Mesendoderm (in vitro differentiated cells): ENCODE measurements at regions not wholly inside any gene's neighbourhood (a gene's known extent, or its start where the extent isn't known, plus 50 kb on each side); places are given as distances from the start of the nearest gene placed in this dataset.

Experiments
- DNase-seq: peaks from one replicate; pipeline ENCODE4 v3.0.0; 2013
- H2AK5ac ChIP-seq: 2 replicates; pipeline ENCODE4 v1.6.1; 2013; ENCODE audit warnings: low read length, inconsistent platforms
- H2BK120ac ChIP-seq: 2 replicates; pipeline ENCODE4 v1.6.1; 2013; ENCODE audit warnings: low read depth, mild to moderate bottlenecking, low read length, moderate library complexity, mixed read lengths
- H2BK15ac ChIP-seq: replicated peaks from 2 replicates; pipeline ENCODE4 v1.6.1; 2013; ENCODE audit warnings: low read depth, mild to moderate bottlenecking, moderate library complexity
- H2BK5ac ChIP-seq: 2 replicates; pipeline ENCODE4 v1.6.1; 2013; ENCODE audit warnings: low read length, inconsistent platforms
- H3K18ac ChIP-seq: 2 replicates; pipeline ENCODE4 v1.6.1; 2013; ENCODE audit warnings: mild to moderate bottlenecking, low read length, mixed read lengths
- H3K23ac ChIP-seq: one replicate; pipeline ENCODE4 v1.6.1; 2013; ENCODE audit warnings: low read length
- H3K27ac ChIP-seq: 2 replicates; pipeline ENCODE4 v1.5.1; 2013; ENCODE audit warnings: low read depth, mild to moderate bottlenecking, inconsistent platforms, low read length, moderate library complexity
- H3K27me3 ChIP-seq: 2 replicates; pipeline ENCODE4 v1.6.1; 2013; ENCODE audit warnings: low read length, control low read depth, mild to moderate bottlenecking, inconsistent platforms; ENCODE audit not compliant: insufficient read depth, poor library complexity
- H3K36me3 ChIP-seq: 2 replicates; pipeline ENCODE4 v1.6.1; 2013; ENCODE audit warnings: low read length, inconsistent platforms; ENCODE audit not compliant: control insufficient read depth, insufficient read depth
- H3K4ac ChIP-seq: one replicate; pipeline ENCODE4 v1.6.1; 2013; ENCODE audit warnings: low read depth, mild to moderate bottlenecking, low read length, moderate library complexity
- H3K4me1 ChIP-seq: 2 replicates; pipeline ENCODE4 v1.6.1; 2013; ENCODE audit warnings: low read depth, low read length, inconsistent platforms; ENCODE audit not compliant: control insufficient read depth
- H3K4me2 ChIP-seq: 2 replicates; pipeline ENCODE4 v1.6.1; 2013; ENCODE audit warnings: low read length
- H3K4me3 ChIP-seq: 2 replicates; pipeline ENCODE4 v1.5.1; 2013; ENCODE audit warnings: mild to moderate bottlenecking, low read length
- H3K56ac ChIP-seq: one replicate; pipeline ENCODE4 v1.6.1; 2013; ENCODE audit warnings: low read length
- H3K79me1 ChIP-seq: 2 replicates; pipeline ENCODE4 v1.6.1; 2013; ENCODE audit warnings: low read length, inconsistent platforms
- H3K79me2 ChIP-seq: 2 replicates; pipeline ENCODE4 v1.6.1; 2013; ENCODE audit warnings: mild to moderate bottlenecking, low read length; ENCODE audit not compliant: control insufficient read depth, insufficient read depth
- H3K9ac ChIP-seq: 2 replicates; pipeline ENCODE4 v1.6.1; 2013; ENCODE audit warnings: low read length, inconsistent platforms
- H4K5ac ChIP-seq: one replicate; pipeline ENCODE4 v1.6.1; 2013; ENCODE audit warnings: low read length
- H4K8ac ChIP-seq: one replicate; pipeline ENCODE4 v1.6.1; 2013; ENCODE audit warnings: low read depth, mild to moderate bottlenecking, control low read depth, low read length, moderate library complexity
- WGBS: extraction: QIAGEN DNeasy Blood & Tissue Kit; methylation state at CpG from one replicate; pipeline ENCODE4 v1.1.7; 2013; ENCODE audit warnings: low lambda C conversion rate, missing lambda C conversion rate; ENCODE audit not compliant: insufficient coverage; ENCODE audit errors: extremely low coverage; 5-methylcytosine and 5-hydroxymethylcytosine counted together

- no peak overlapping the region for H2AK5ac ChIP-seq
- no CpG with 5 or more reads among the region's 1 CpG for WGBS
- peak; percentile 11 for DNase-seq
These were observed 120.7 kb upstream of the ZC3H15 start for GRCh38 chr2:186365406-186365805.

DNA sequence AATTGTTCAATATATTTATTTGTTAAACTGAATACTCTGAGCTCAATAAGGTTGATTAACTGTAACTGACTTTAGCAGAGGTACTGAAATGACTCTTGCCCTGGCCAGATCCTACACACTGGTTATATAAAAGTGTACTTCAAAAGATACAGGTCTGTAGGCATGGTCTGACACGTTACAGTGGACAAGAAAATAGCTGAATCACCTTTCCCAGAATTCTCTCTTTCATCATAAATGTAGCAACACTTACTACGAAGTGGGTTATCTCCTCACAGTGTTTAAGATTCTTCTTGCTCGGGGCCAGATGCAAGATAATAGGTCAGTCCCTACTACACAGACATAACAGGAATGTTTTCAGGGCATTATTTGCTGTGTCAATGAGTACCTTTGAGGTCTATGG, 107.0 kb upstream of the ZC3H15 start:
- no peak overlapping the region for H3K27ac ChIP-seq
- no peak overlapping the region for H3K18ac ChIP-seq
- H3K9ac ChIP-seq = no peak overlapping the region
- H3K23ac ChIP-seq = no peak overlapping the region
- H3K4ac ChIP-seq = no peak overlapping the region
- WGBS = no CpG with 5 or more reads among the region's 3 CpGs
- H3K36me3 ChIP-seq = no peaks in the 10 kb centered on the region
- H2BK15ac ChIP-seq = no peak overlapping the region
- H3K4me3 ChIP-seq = no peak overlapping the region
- no peaks in the 10 kb centered on the region for H3K27me3 ChIP-seq
- H2AK5ac ChIP-seq = no peak overlapping the region
- no peak overlapping the region for H4K8ac ChIP-seq
- no peaks in the 10 kb centered on the region for H3K79me2 ChIP-seq
- no peak overlapping the region for H2BK120ac ChIP-seq
- no peaks in the 10 kb centered on the region for H3K4me1 ChIP-seq
- no peak overlapping the region for H3K56ac ChIP-seq
- H4K5ac ChIP-seq = no peak overlapping the region
- H3K4me2 ChIP-seq = no peak overlapping the region
- no peaks in the 10 kb centered on the region for H3K79me1 ChIP-seq
- no peak overlapping the region for H2BK5ac ChIP-seq
- DNase-seq = no peak

More at GRCh38 chr2:186365406-186365805, 120.7 kb upstream of the ZC3H15 start:
- Histone ChIP-seq H3K79me2 (no peaks in the 10 kb centered on the region), H3K9ac (no peak overlapping the region), H3K4ac (no peak overlapping the region), H3K4me3 (no peak overlapping the region), H3K27ac (no peak overlapping the region), H2BK120ac (no peak overlapping the region), H4K8ac (no peak overlapping the region), H2BK15ac (no peak overlapping the region), H3K4me1 (no peaks in the 10 kb centered on the region), H3K18ac (no peak overlapping the region), H2BK5ac (no peak overlapping the region), H3K27me3 (no peaks in the 10 kb centered on the region), H3K23ac (no peak overlapping the region), H4K5ac (no peak overlapping the region), H3K36me3 (no peaks in the 10 kb centered on the region), H3K4me2 (no peak overlapping the region), H3K56ac (no peak overlapping the region), H3K79me1 (no peaks in the 10 kb centered on the region)

GRCh38 chr2:186380805-186381204, 105.3 kb upstream of the ZC3H15 start:
- Histone ChIP-seq H2BK120ac (no peak overlapping the region), H3K79me2 (no peaks in the 10 kb centered on the region), H3K18ac (no peak overlapping the region), H3K4me1 (no peaks in the 10 kb centered on the region), H2BK15ac (no peak overlapping the region), H3K4ac (no peak overlapping the region), H4K5ac (no peak overlapping the region), H3K79me1 (no peaks in the 10 kb centered on the region), H3K27me3 (no peaks in the 10 kb centered on the region), H3K4me2 (no peak overlapping the region), H2AK5ac (no peak overlapping the region), H4K8ac (no peak overlapping the region), H3K36me3 (no peaks in the 10 kb centered on the region), H3K23ac (no peak overlapping the region), H3K56ac (no peak overlapping the region), H2BK5ac (no peak overlapping the region), H3K27ac (no peak overlapping the region), H3K9ac (no peak overlapping the region), H3K4me3 (no peak overlapping the region)
- WGBS = no CpG with 5 or more reads among the region's 2 CpGs
- no peak for DNase-seq

- Histone ChIP-seq H3K27ac (no peak overlapping the region), H3K79me1 (no peaks in the 10 kb centered on the region), H3K56ac (no peak overlapping the region), H2BK5ac (no peak overlapping the region), H4K8ac (no peak overlapping the region), H2BK120ac (no peak overlapping the region), H3K27me3 (no peaks in the 10 kb centered on the region), H3K79me2 (no peaks in the 10 kb centered on the region), H3K4me1 (no peaks in the 10 kb centered on the region), H2AK5ac (no peak overlapping the region), H4K5ac (no peak overlapping the region), H3K9ac (no peak overlapping the region), H3K36me3 (no peaks in the 10 kb centered on the region), H3K4ac (no peak overlapping the region), H2BK15ac (no peak overlapping the region), H3K4me2 (no peak overlapping the region), H3K4me3 (no peak overlapping the region), H3K18ac (no peak overlapping the region), H3K23ac (no peak overlapping the region)
- no CpG with 5 or more reads among the region's 13 CpGs for WGBS
- no peak for DNase-seq
These were observed 104.5 kb upstream of the ZC3H15 start for GRCh38 chr2:186381573-186381972.

DNA sequence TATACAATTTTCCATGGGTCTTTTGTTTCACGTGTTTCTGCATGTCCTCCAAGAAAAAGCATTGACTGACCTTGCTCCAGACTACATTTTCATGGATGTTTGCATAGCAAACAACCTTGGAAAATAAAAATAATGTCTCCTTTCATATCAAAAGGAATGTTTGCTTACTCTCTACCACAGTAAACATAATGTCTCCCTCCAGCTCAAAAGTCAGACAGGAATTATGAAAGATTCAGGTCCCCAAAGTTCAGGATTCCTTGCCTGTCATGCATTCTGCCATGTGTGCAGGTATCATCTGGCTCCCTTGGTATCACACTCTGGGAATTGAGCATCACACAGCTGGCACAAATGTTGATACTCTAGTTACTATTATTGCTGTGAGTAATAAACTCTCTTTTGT, 103.1 kb upstream of the ZC3H15 start:
- Histone ChIP-seq H3K4me1 (no peaks in the 10 kb centered on the region), H2AK5ac (no peak overlapping the region), H3K79me2 (no peaks in the 10 kb centered on the region), H3K9ac (no peak overlapping the region), H3K56ac (no peak overlapping the region), H3K18ac (no peak overlapping the region), H2BK15ac (no peak overlapping the region), H3K23ac (no peak overlapping the region), H3K4me3 (no peak overlapping the region), H2BK120ac (no peak overlapping the region), H4K5ac (no peak overlapping the region), H3K79me1 (no peaks in the 10 kb centered on the region), H2BK5ac (no peak overlapping the region), H3K27me3 (no peaks in the 10 kb centered on the region), H3K36me3 (no peaks in the 10 kb centered on the region), H3K4me2 (no peak overlapping the region), H3K27ac (no peak overlapping the region), H4K8ac (no peak overlapping the region), H3K4ac (no peak overlapping the region)
- WGBS = no CpG with 5 or more reads among the region's 1 CpG
- no peak for DNase-seq

- DNase-seq = no peak
- H2BK15ac ChIP-seq = no peak overlapping the region
- H3K79me2 ChIP-seq = no peaks in the 10 kb centered on the region
- H3K4me1 ChIP-seq = no peaks in the 10 kb centered on the region
- no peak overlapping the region for H3K9ac ChIP-seq
- no peak overlapping the region for H3K4me2 ChIP-seq
- no peaks in the 10 kb centered on the region for H3K79me1 ChIP-seq
- no peak overlapping the region for H3K56ac ChIP-seq
- no peak overlapping the region for H3K4ac ChIP-seq
- no peak overlapping the region for H2BK120ac ChIP-seq
- H2BK5ac ChIP-seq = no peak overlapping the region
- no peak overlapping the region for H3K23ac ChIP-seq
- no peak overlapping the region for H4K5ac ChIP-seq
- H3K4me3 ChIP-seq = no peak overlapping the region
- H3K18ac ChIP-seq = no peak overlapping the region
- H4K8ac ChIP-seq = no peak overlapping the region
- no peaks in the 10 kb centered on the region for H3K36me3 ChIP-seq
- H3K27ac ChIP-seq = no peak overlapping the region
- H2AK5ac ChIP-seq = no peak overlapping the region
- H3K27me3 ChIP-seq = no peaks in the 10 kb centered on the region
These were observed 101.8 kb upstream of the ZC3H15 start for GRCh38 chr2:186384226-186384625.
